ENCODE measurements at regions not wholly inside any gene's neighbourhood (a gene's known extent, or its start where the extent isn't known, plus 50 kb on each side); places are given as distances from the start of the nearest gene placed in this dataset.

DNA sequence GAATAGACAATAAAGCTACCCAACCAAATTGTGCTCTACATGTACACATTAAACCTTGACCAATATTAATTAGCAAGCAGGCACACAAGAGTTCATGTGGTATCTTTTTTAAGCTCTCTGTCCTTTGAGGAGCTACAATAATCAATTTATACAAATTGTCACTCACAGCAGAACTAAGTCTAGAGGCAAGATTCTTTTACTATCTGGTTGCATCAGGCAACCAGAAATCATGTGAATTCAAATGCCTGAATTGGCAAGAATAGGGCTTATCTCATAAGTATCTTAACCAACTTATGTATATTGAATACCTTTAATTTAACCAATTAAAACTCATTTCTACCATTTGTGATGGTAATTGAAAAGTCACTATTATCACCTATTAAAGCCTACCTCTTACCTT lies 145.5 kb upstream of the HAPLN1 start:
- no peak overlapping the region for H2AFZ ChIP-seq (ENCODE audit: low read length)
- DNase-seq = no peak
- H3K9ac ChIP-seq (ENCODE audit: low read length) = no peak overlapping the region
- TF ChIP-seq EZH2phosphoT487 (IDR thresholded peaks at IDR 0.05; ENCODE audit: borderline replicate concordance, low read length) (no peak), CTCF (conservative IDR thresholded peaks at IDR 0.05; ENCODE audit: low read depth, low read length) (no peak), EZH2 (IDR thresholded peaks at IDR 0.05; ENCODE audit: low read length, unreplicated experiment) (no peak)
- no peaks in the 10 kb centered on the region for H3K9me3 ChIP-seq (ENCODE audit: low read length)
- no peaks in the 10 kb centered on the region for H3K36me3 ChIP-seq (ENCODE audit: low read depth, low read length)
- intact Hi-C loops (cut with micrococcal nuclease) = no loop called here
- H3F3A ChIP-seq (ENCODE audit: low read length, unreplicated experiment) = no peaks in the 10 kb centered on the region
- no peaks in the 10 kb centered on the region for H3K27me3 ChIP-seq (ENCODE audit: low read length)
- no peak overlapping the region for H3K4me3 ChIP-seq (ENCODE audit: low read length)
- H3K4me2 ChIP-seq (ENCODE audit: low read length) = no peak overlapping the region
- no peaks in the 10 kb centered on the region for H4K20me1 ChIP-seq (ENCODE audit: low read length)
- no peak for ATAC-seq
- no peak overlapping the region for H3K27ac ChIP-seq (ENCODE audit: low read length)
- BruUV-seq (replicated peaks) = no TSS peak
- no peaks in the 10 kb centered on the region for H3K9me2 ChIP-seq (replicated peaks; ENCODE audit: low read length)
- no peaks in the 10 kb centered on the region for H3K79me2 ChIP-seq (ENCODE audit: low read length)
- ChIA-PET POLR2A (ENCODE audit: unreplicated experiment) (no interaction called here), CTCF (no interaction called here)
- no peaks in the 10 kb centered on the region for H3K4me1 ChIP-seq (ENCODE audit: insufficient read depth, low read length)

DNA sequence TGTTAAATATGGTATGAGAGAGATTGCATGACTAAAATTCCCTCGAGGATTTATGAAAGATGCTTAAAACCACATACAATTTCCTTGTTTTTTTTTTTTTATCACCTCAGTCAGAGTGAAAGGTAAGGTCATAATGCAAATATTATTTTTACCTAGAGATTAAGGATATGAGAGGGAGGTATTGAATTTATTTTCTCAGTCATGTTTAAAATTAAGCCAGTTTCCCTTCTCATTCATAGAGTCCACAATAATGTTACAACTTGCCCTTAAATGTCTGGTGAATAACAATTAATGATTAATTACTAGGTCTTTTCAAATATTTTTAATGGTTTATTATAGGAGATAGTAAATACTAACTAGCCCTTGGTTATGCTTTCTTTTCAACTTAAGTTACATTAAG lies 144.9 kb upstream of the HAPLN1 start:
- no TSS peak for BruUV-seq (replicated peaks)
- H4K20me1 ChIP-seq (ENCODE audit: low read length) = no peaks in the 10 kb centered on the region
- no peak overlapping the region for H3K27ac ChIP-seq (ENCODE audit: low read length)
- H3K79me2 ChIP-seq (ENCODE audit: low read length) = no peaks in the 10 kb centered on the region
- ChIA-PET POLR2A (ENCODE audit: unreplicated experiment) (no interaction called here), CTCF (no interaction called here)
- intact Hi-C loops (cut with micrococcal nuclease) = no loop called here
- no peak overlapping the region for H3K9ac ChIP-seq (ENCODE audit: low read length)
- no peaks in the 10 kb centered on the region for H3K4me1 ChIP-seq (ENCODE audit: insufficient read depth, low read length)
- no peak overlapping the region for H3K4me2 ChIP-seq (ENCODE audit: low read length)
- TF ChIP-seq EZH2 (IDR thresholded peaks at IDR 0.05; ENCODE audit: low read length, unreplicated experiment) = no peak
- TF ChIP-seq CTCF (conservative IDR thresholded peaks at IDR 0.05; ENCODE audit: low read depth, low read length) = no peak
- no peak for TF ChIP-seq EZH2phosphoT487 (IDR thresholded peaks at IDR 0.05; ENCODE audit: borderline replicate concordance, low read length)
- no peaks in the 10 kb centered on the region for H3F3A ChIP-seq (ENCODE audit: low read length, unreplicated experiment)
- H3K4me3 ChIP-seq (ENCODE audit: low read length) = no peak overlapping the region
- H3K27me3 ChIP-seq (ENCODE audit: low read length) = no peaks in the 10 kb centered on the region
- H2AFZ ChIP-seq (ENCODE audit: low read length) = no peak overlapping the region
- H3K9me2 ChIP-seq (replicated peaks; ENCODE audit: low read length) = no peaks in the 10 kb centered on the region
- no peaks in the 10 kb centered on the region for H3K36me3 ChIP-seq (ENCODE audit: low read depth, low read length)
- H3K9me3 ChIP-seq (ENCODE audit: low read length) = no peaks in the 10 kb centered on the region
- no peak for DNase-seq
- ATAC-seq = no peak

DNA sequence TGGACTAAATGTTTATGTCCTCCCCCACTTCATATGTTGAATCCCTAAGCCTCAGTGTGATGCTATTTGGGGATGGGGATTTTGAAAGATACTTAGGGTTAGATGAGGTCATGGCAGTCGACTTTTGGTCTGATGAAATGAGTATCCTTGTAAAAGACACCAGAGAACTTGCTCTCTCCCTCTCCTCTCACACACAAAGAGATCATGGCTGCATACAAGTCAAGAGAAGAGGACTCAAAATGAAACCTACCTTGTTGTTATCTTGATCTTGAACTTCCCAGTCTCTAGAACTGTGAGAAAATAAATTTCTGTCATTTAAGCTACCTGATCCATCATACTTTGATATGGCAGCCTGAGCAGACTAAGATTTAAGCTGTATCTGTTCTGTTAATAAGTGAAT lies 144.0 kb upstream of the HAPLN1 start:
- Histone ChIP-seq H3K4me2 (ENCODE audit: low read length) (no peak overlapping the region), H3K9ac (ENCODE audit: low read length) (no peak overlapping the region), H3K4me3 (ENCODE audit: low read length) (no peak overlapping the region), H3K9me3 (ENCODE audit: low read length) (no peaks in the 10 kb centered on the region), H3K36me3 (ENCODE audit: low read depth, low read length) (no peaks in the 10 kb centered on the region), H3K9me2 (replicated peaks; ENCODE audit: low read length) (no peaks in the 10 kb centered on the region), H3K79me2 (ENCODE audit: low read length) (no peaks in the 10 kb centered on the region), H4K20me1 (ENCODE audit: low read length) (no peaks in the 10 kb centered on the region), H3F3A (ENCODE audit: low read length, unreplicated experiment) (no peaks in the 10 kb centered on the region), H3K27ac (ENCODE audit: low read length) (no peak overlapping the region), H3K27me3 (ENCODE audit: low read length) (no peaks in the 10 kb centered on the region), H2AFZ (ENCODE audit: low read length) (no peak overlapping the region), H3K4me1 (ENCODE audit: insufficient read depth, low read length) (no peaks in the 10 kb centered on the region)
- BruUV-seq (replicated peaks) = no TSS peak
- ChIA-PET CTCF (no interaction called here), POLR2A (ENCODE audit: unreplicated experiment) (no interaction called here)
- ATAC-seq = no peak
- TF ChIP-seq CTCF (conservative IDR thresholded peaks at IDR 0.05; ENCODE audit: low read depth, low read length) (no peak), EZH2phosphoT487 (IDR thresholded peaks at IDR 0.05; ENCODE audit: borderline replicate concordance, low read length) (no peak), EZH2 (IDR thresholded peaks at IDR 0.05; ENCODE audit: low read length, unreplicated experiment) (no peak)
- intact Hi-C loops (cut with micrococcal nuclease) = no loop called here
- no peak for DNase-seq
